Activated effector memory CD4-positive, alpha-beta T cell treated with anti-CD3 and anti-CD28 coated beads, Interleukin-2, amount 50 U/mL, for 16 hours (primary cell): ENCODE measurements at regions not wholly inside any gene's neighbourhood (a gene's known extent, or its start where the extent isn't known, plus 50 kb on each side); places are given as distances from the start of the nearest gene placed in this dataset.

Experiments used
- DNase-seq: peaks from one replicate; pipeline ENCODE4 v3.0.0-alpha.2; 2020

- no peak for DNase-seq
Observed at GRCh38 chr3:43957553-43957952, 266.8 kb downstream of the ABHD5 start.

- no peak for DNase-seq
Observed at GRCh38 chr3:43958005-43958770, 267.4 kb downstream of the ABHD5 start.

- DNase-seq, result no peak
Observed at GRCh38 chr3:43958973-43959372, 268.2 kb downstream of the ABHD5 start.

DNA sequence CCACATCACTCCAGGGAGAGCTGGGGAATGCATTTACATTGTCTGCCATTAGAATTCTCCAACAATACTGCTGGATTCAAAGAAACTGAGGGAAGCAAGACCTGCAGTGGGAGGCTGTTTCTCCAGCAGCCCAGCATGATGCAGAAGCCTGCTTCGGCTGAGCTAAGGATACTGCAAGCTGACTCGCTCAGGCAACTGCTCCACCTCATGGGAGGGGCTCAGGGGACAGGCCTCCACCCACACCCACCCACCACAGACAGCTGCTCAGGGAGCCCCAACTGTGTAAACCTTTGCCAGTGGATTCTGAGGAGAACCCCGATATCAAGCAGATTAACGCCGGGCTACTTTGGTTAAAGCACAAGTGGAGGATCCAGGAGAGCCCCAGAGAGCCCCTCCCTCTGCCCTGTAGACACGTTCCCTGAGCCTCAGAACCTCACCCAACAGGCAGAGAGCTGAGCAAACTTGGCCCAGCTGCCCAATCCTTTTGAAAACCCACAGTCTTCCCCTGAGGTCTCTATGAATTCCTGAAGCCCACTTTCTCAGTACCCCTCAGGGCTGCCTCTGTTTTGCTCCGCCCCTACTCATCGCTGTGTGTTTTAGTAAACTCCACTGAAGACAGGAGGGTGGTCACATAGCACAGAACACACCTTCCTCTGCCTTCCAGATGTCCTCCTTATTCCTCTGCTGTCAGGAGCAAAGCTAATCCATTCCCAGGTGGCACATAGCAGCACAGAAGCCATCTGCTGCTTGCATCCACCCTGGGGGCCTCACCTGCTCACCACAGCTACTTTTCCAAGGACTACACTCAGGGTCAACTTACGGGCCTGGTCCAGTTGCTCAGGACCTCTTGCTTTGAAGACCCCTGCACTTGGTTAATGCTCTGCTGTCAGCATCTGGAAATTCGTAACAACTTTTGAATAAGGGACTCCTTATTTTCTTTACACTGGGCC, 269.0 kb downstream of the ABHD5 start:
- no peak for DNase-seq

DNA sequence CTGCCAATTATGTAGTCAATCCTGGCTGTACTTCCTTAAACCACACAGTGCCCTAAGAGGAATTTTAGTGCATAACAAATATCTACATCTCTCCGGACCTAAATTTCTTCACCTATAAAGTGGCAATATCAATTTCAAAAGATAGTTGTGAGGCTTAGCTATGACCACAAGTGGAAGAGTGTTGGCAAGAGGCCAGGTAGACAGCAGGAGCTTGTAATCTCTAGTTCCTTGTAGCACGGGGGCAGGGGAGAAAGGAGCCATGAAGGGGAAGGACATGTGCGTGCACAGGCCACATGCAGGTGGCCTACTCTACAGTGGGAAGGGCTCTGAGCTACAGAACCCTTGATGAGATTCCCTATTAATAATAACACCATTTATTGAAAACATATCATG, 269.7 kb downstream of the ABHD5 start:
- DNase-seq, result no peak

- no peak for DNase-seq
Observed at GRCh38 chr3:43962043-43962442, 271.3 kb downstream of the ABHD5 start.

- no peak for DNase-seq
Observed at GRCh38 chr3:43963208-43963607, 272.5 kb downstream of the ABHD5 start.

DNA sequence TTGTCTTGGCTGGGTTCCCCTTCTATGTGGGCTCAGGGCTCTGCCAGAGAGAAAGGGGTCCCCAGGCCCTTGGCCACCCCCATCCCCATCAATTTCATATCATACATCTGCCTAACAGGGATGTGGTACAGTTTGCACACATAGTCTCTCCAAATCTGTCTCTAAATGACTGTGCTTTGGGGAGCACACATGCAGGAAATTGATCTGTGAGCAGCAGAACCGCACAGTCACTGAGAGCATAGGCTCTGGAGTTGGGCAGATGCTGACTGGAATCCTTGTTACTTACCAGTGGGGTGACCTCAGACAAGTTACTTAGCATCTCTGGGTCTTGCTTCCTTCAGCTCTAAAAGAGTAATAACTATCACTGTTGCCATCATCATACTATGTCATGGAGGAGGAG, 273.9 kb downstream of the ABHD5 start:
- DNase-seq, result no peak

DNA sequence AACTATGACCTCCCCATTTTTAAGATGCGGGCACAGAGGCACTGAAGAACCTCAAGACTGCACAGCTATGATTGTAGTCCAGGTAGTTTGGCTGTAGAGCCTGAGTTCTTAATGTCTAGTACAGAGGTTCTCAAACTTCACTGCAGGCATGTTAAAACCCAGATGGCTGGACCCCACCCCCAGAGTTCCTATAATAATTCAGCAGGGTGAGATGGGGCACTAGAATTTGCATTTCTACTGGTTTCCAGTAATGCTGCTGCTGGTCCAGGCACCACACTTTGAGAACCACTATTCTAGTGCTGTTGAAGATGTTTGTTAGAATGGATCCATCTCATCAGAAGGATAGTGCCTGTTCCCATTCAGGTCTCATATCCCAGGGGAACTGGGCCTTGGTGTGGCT, 274.9 kb downstream of the ABHD5 start:
- DNase-seq, result no peak

DNA sequence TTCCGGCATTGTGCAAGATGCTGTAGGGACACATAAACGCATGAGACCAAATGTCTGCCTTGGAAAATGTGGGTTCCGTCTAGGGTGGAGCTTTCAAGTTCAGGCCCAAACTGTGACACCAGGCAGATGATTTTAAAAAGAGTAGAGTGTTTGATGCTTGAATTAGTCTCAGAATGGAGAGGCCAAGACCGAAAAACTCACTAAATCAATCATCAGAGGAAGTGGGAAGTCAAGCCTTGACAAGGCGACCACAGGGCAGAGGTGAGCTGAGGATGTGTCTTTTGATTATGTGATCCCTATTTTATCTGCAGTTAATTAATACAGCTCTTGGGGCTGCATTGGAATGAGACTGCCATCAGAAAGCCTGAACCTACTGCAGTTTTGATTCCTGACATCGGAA, 275.4 kb downstream of the ABHD5 start:
- no peak for DNase-seq

DNA sequence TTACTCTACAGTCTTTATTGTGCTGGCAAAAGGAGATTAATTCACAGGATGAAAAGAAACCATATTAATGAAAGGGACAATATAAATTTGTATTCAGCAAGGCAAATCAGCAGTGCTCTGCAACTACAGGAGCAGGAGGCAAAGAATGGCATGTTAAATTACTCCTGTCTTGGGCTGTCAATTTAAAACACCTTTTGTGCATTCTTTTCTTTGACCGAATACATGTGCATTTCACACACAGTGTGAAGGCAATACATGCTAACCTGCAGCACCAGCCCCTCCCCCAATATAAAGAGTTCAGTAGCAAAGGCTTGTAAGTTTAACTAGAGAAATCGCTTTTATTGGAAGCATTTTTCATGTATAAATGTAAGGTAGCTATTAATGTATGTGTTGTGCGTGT, 275.2 kb upstream of the TOPAZ1 start:
- DNase-seq, result no peak

DNA sequence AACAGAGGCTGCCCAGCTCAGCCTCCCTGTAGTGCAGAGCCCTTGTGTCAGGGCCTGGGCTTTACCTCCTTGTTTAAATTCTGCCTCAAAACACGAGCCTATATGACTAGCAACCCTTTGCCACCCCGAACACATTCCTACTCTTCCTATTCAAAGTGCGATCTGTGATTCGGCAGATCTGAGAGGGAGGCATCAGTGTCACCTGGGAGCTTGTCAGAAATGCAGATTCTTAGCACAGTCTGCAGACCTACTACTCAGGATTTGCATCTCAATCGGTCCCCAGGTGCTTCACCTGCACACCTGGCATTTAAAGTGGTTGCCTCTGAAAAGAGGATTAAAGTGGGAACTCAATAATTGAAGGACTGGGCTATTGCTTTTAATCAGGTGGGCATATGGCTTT, 273.2 kb upstream of the TOPAZ1 start:
- DNase-seq, result no peak

- no peak for DNase-seq
Observed at GRCh38 chr3:43969944-43970343, 271.7 kb upstream of the TOPAZ1 start.

- no peak for DNase-seq
Observed at GRCh38 chr3:43970351-43970750, 271.3 kb upstream of the TOPAZ1 start.

GRCh38 chr3:43970920-43971319, 270.8 kb upstream of the TOPAZ1 start:
- DNase-seq, result no peak

DNA sequence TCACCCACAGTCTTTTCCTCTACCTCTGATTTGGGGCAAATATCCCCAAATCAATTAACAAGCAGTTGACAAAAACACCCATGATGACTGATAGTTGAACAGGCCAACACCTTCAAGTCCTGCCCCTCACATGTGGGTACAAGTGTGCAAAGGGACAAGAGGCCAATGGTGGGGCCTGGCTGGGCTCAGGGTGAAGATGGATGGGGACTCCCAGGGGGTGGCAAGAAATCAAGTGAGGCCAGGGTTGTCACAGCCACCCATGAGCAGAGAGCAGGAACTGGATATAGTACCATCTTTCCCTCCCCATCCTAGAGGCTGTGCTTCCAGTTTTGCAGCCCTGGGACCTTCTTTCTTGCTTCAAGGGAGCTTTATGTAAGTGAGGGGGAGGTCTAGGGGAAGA, 270.2 kb upstream of the TOPAZ1 start:
- no peak for DNase-seq

GRCh38 chr3:43978708-43979107, 263.0 kb upstream of the TOPAZ1 start:
- DNase-seq, result no peak

DNA sequence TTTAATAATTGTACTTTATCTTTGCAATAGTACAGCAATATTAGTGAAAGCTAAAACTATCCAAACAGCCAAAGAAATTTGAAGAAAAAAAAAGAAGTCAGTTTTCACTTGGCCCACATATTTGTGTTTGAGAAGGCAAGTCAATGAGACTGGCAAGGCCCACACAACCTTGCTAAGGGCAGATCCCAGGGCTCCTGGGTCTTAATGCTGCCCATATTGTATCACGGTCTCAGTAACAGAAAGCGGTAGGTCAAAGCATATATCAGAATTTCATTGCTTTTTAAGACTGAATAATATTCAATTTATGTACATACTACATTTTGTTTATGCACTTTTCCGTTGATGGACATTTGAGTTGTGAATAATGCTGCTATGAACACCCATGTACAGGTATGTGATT, 262.0 kb upstream of the TOPAZ1 start:
- no peak for DNase-seq

DNA sequence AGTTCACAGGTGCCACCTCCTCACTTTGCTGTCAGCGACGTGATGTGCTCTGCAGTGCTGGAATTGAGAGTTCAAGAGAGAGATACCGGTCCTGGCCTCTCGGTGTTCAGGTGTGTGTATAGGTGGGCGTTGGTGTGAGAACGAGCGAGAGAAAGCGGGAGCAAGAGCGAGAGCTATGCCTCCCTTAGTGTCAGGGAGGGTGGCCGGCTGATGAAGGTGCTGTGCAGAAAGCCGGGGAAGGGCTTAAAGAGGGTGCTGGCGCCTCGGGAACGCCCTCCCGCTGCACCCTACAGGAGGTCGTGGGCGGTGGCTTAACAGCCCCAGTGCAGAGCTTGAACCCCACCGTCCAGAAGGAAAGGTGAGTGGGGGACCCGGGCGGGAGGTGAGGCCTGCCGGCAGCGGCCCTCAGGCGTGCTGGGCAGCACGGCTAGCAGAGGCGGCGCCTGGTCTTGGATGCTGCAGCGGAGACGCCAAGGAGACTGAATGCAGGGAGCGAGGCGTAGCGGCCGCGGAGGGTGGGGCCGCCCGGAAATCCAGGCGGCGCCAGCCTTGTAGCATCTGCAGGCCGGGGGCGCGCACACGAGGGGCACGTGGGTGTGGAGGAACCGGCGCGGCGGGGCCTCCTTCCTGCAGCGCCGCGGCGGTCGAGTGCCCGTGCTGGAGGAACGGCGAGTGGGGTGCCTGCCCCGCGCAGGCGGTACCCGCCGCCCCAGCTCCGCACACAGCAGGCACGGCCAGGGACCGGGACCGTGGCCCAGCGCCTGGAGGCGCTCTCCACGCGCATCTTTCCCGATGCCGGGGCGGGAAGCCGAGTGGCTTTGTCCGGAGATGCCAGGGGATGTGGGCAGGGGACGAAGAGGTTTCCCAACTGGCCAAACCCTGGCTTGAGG, 246.8 kb upstream of the TOPAZ1 start:
- DNase-seq, result no peak

DNA sequence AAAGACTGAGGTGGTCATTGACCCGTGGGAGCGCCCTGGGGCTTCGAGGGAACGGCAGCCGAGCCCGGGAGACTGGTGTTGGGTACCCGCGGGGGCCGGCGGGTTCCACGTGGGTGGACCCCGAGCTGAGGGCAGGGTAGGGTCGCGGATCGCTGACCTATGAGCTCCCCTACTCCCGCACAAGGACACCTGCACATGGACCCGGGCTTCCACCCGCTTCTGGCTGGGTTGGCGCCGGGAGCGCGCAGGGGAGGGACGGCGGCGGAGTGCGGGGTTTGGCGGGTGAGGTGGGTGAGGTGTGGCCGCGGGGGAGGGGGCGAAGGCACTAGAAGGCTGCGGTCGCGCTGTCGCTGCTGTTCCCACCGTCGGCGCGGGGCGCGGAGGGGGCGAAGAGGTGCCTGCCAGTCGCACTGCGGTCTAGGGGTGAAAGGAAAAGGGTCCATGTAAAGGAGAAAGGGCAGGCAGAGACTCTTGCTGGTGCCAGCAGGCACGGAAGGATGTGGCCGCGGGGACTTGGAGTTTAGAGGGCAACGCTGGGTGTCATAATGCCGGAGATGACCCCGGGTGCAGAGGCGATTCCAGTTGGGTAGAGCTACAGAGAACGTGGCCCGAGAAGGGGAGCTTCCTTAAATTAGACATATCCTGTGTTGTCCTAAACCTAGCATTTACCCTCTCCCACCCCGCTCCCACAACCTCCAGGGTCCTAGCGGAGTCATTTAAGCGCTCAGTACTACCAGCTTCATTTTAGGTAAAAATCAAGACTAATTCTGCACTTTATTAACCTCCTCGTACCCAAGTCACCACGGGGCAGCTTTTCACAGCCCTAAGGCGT, 245.9 kb upstream of the TOPAZ1 start:
- DNase-seq, result no peak

- no peak for DNase-seq
Observed at GRCh38 chr3:43996379-43997301, 245.0 kb upstream of the TOPAZ1 start.
